Upper lobe of left lung (tissue), 4 donors: ENCODE measurements at regions not wholly inside any gene's neighbourhood (a gene's known extent, or its start where the extent isn't known, plus 50 kb on each side); places are given as distances from the start of the nearest gene placed in this dataset.

Source experiments
- POLR2A ChIP-seq, 4 donors: fragments of 450-650 bp; IDR thresholded peaks; one replicate each; pipeline ENCODE4 v1.5.1; 2016 to 2017; ENCODE audit warnings: antibody characterized with exemption in 4 of 4, mild to moderate bottlenecking in 2 of 4
- POLR2AphosphoS5 ChIP-seq, 2 donors: sonication (generic); formaldehyde crosslinking; IDR thresholded peaks; one replicate each; pipeline ENCODE4 v1.5.1; 2017; ENCODE audit warnings: antibody characterized with exemption in 2 of 2
- TF ChIP-seq, protein P1 (sequence below), 6 experiments: fragments of 450-650 bp in 4 of 6; fragments of 200-600 bp in 2 of 6; sonication (generic) in 2 of 6; IDR thresholded peaks; one replicate each; pipeline ENCODE4 v1.5.1; 2016 to 2019; ENCODE audit warnings: antibody characterized with exemption in 6 of 6

DNA sequence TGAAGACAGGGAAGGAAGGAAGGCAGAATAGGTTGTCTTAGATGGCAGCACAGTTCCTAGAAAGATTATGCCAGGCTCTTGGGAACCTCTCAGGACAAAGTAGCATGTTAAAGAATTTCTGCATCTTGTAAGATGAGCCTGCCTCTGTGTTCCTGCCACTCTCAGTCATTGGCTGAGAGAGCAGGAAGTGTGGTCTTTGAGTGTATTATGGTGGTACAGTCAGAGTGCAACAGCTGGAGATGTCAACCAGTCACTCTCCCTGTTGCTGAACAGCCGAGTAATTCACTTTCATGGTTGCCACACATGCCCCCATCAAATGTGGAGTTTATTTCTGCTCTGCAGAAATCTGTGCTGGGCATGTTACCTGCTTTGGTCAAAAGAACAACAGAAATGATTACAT lies 659.6 kb upstream of the RIOK2 start:
- TF ChIP-seq, protein P1, sequence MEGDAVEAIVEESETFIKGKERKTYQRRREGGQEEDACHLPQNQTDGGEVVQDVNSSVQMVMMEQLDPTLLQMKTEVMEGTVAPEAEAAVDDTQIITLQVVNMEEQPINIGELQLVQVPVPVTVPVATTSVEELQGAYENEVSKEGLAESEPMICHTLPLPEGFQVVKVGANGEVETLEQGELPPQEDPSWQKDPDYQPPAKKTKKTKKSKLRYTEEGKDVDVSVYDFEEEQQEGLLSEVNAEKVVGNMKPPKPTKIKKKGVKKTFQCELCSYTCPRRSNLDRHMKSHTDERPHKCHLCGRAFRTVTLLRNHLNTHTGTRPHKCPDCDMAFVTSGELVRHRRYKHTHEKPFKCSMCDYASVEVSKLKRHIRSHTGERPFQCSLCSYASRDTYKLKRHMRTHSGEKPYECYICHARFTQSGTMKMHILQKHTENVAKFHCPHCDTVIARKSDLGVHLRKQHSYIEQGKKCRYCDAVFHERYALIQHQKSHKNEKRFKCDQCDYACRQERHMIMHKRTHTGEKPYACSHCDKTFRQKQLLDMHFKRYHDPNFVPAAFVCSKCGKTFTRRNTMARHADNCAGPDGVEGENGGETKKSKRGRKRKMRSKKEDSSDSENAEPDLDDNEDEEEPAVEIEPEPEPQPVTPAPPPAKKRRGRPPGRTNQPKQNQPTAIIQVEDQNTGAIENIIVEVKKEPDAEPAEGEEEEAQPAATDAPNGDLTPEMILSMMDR (IDR thresholded peaks at IDR 0.05): no peak
- no peak for TF ChIP-seq POLR2AphosphoS5 (IDR thresholded peaks at IDR 0.05)
- no peak for TF ChIP-seq POLR2A (IDR thresholded peaks at IDR 0.05)
